ENCODE measurements at regions not wholly inside any gene's neighbourhood (a gene's known extent, or its start where the extent isn't known, plus 50 kb on each side); places are given as distances from the start of the nearest gene placed in this dataset.
"Not testable (repeated sequence)": the region's sequence is repeated elsewhere in the genome, so short reads cannot be mapped to it uniquely, and the experiment has no call there.

- DNase-seq (ENCODE audit: low read depth in 2 of 2), result no peak
These were observed 217.8 kb upstream of the ARHGEF26 start for GRCh38 chr3:153903430-153903829.

GRCh38 chr3:153906366-153906765 lies 214.8 kb upstream of the ARHGEF26 start:
- no peak for DNase-seq (ENCODE audit: low read depth in 2 of 2)

DNA sequence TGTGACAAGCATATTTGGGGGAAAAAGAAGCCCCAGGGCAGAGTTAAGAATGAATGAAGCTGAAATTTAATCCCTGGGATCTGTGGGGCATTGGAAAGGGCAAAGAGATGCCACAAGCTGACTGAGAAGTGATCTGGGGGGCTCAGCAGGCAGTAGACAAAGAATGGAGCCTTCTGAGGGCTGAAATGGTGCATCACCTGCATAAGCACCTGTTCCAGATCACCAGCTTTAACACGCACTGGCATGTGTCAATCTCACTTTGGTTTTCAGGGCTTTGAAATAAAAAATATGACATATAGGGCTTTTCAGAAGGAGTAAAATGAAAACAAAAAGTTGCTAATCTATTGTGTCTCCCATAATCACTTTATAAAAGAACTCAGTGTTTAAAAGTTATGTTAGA lies 210.8 kb upstream of the ARHGEF26 start:
- DNase-seq (ENCODE audit: low read depth in 2 of 2), result no peak

DNA sequence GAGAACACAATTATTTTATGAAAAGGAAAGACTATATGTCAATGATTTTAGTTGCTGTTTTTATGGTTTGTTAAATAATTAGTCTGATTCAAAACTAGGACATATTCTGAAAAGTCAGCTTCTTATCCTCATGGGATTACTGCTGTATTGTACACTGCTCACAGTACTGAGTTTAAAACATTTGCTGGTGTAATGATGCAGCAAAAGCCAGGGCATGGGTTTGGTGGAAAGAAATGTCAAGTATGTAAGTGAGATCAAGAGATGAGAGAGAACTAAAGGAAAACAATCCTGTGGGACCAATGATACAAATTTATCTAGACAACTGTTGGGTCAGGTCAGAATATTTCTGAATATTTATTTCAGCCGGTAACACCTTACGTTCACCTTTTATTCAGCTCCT lies 210.1 kb upstream of the ARHGEF26 start:
- no peak for DNase-seq (ENCODE audit: low read depth in 2 of 2)

DNA sequence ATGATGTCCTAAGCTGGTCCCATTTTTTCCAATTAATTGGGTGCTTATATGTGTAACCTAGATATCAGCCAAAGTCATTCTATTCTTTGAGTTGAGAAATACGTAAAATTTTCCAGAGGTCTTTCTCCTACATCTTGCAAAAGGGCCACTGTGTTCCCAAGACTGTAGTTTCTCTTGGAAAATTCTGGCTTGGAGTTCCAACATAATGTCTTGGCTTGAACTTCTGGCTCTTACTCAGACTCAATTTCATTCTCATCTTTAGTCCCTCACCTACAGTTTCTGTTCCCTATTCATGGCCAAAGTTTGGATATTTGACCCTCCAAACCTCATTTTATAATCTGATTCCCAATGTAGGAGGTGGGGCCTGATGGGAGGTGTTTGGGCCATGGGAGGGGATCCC lies 201.4 kb upstream of the ARHGEF26 start:
- DNase-seq (ENCODE audit: low read depth in 2 of 2), result no peak

DNA sequence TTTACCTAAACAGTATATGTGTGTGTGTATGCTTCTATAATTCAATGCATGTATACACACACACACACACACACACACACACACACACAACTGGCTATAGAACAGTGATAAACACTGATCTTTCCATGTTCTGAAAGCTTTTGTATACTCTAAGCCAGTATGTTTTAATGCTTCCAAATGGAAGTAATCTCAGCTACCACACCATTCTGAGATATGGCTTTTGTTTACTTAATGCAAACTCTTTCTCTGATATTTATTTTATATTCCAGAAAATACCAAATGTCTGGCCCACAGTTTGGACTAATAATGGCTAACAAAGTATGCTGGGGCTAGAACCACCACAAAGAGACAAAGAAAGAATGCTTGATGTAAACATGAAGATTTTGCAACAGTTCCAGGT lies 199.4 kb upstream of the ARHGEF26 start:
- no peak for DNase-seq (ENCODE audit: low read depth in 2 of 2)

- no peak for DNase-seq (ENCODE audit: low read depth in 2 of 2)
These were observed 195.2 kb upstream of the ARHGEF26 start for GRCh38 chr3:153925841-153926514.

DNA sequence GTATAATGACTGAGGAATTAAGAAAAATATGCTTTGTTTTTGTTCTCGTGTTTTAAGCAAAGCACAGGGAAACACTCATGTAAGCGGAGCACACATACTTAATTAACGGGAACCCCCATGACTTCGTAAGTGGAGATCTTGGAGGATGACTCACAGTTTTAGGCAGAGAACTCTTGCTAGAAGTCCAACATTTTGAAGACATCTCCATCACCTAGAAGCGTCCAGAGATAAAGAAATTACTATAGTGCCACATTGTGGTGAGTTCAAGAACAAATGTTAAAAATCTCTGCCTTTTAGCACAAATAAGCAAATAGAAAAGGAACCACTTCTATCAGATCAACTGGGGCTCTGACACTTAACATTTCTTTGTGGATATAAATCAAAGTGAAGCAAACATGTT lies 194.1 kb upstream of the ARHGEF26 start:
- no peak for DNase-seq (ENCODE audit: low read depth in 2 of 2)

DNA sequence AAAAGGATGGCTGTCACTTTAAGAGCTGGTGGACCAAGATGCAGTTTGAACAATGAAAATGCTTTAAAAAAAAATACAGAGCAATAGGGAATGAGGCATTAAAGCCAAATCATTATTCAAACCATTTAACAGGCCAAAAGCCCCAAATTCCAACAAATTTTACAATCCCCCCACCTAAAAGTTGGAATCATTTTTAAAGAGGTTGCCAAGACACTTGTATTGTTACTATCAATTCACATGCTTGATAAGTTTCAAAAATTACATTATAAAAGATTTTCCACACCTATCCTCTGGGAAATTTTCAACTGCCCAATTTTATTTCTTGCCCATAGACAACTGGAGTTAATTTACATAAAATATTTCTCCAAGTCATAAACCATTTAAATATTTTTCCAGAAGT lies 192.3 kb upstream of the ARHGEF26 start:
- no peak for DNase-seq (ENCODE audit: low read depth in 2 of 2)

DNA sequence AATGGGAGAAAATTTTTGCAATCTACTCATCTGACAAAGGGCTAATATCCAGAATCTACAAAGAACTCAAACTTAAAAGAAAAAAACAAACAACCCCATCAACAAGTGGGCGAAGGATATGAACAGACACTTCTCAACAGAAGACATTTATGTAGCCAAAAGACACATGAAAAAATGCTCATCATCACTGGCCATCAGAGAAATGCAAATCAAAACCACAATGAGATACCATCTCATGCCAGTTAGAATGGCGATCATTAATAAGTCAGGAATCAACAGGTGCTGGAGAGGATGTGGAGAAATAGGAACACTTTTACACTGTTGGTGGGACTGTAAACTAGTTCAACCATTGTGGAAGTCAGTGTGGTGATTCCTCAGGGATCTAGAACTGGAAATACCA lies 187.7 kb upstream of the ARHGEF26 start:
- DNase-seq (ENCODE audit: low read depth in 2 of 2), result not testable (repeated sequence)

GRCh38 chr3:153944084-153944483 lies 177.1 kb upstream of the ARHGEF26 start:
- DNase-seq (ENCODE audit: low read depth in 2 of 2), result no peak

DNA sequence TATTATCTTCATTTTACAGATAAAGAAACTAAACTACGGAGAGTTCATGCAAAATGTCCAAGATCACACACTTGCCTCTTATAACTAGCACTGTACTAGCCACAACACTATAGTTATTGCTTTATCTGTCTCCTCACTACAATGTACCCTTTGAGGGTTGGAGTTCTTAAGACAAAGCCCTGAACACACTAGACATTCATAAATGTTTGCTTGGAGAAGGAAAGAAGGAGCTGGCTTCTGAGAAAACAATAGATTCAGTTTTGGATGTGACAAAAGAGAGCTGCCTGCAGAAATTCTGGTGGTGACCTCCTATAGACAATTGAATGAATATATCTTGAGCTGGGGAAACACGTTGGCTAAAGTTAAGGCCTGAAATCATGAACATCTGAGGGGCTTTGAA lies 169.9 kb upstream of the ARHGEF26 start:
- DNase-seq (ENCODE audit: low read depth in 2 of 2), result no peak

GRCh38 chr3:153952091-153952490 lies 169.1 kb upstream of the ARHGEF26 start:
- DNase-seq (ENCODE audit: low read depth in 2 of 2), result no peak

DNA sequence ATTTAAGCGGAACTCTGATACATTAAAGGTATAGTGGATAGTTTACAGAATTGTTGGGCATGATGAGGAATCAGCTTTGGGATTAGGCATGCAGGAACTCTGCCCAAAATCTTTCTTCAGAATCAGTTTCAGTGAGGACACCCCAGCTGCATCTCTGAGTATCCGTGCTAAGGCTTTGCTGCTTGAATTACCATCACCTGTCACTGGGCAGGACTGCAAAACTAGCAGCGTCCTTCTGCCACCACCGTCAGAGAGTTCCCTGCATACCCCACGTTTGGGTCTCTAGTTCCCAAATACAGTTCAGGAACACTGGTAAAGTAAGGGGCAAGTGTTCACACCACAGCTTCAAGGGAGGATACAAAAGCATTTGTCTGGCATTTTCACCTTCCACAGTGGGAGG lies 164.6 kb upstream of the ARHGEF26 start:
- no peak for DNase-seq (ENCODE audit: low read depth in 2 of 2)

GRCh38 chr3:153957421-153957820 lies 163.8 kb upstream of the ARHGEF26 start:
- no peak for DNase-seq (ENCODE audit: low read depth in 2 of 2)

DNA sequence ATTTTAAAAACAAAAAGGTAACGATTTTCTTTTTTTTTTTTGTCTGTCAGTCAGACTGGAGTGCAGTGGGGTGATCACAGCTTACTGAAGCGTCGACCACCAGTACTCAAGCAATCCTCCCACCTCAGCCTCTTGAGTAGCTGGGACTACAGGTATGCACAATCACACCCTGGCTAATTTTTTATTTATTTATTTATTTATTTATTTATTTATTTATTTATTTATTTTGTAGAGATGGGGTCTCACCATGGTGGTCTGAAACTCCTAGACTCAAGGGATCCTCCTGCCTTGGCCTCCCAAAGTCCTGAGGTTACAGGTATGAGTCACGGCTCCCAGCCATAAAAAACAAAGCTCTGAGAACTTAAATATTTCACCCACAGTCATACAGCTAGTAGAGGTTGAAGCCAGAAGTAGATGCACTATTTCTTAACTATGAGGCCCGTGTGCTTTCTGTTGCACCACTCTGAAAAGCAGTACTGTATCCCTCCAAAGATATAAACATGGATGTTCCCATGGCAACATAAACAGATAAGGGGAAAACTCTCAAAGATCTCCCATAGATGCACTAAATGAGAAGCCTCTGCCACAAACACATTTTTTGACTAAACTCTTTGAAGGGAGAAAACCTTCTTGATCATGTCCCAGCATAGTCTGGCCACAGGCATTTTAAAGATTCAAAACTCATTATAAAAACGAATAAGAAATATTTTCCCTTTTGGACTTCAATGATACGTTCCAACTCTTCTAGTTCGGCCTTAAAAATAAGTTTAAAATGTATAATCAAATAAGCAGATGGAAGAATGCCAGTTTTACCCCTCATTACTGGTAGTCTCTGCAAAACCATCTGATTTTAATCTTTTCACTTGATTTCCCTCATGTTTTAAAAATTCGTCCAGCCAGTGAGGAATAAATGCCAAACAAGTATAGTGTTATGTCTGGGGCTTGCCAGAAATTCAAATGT lies 162.3 kb upstream of the ARHGEF26 start:
- no peak for DNase-seq (ENCODE audit: low read depth in 2 of 2)

DNA sequence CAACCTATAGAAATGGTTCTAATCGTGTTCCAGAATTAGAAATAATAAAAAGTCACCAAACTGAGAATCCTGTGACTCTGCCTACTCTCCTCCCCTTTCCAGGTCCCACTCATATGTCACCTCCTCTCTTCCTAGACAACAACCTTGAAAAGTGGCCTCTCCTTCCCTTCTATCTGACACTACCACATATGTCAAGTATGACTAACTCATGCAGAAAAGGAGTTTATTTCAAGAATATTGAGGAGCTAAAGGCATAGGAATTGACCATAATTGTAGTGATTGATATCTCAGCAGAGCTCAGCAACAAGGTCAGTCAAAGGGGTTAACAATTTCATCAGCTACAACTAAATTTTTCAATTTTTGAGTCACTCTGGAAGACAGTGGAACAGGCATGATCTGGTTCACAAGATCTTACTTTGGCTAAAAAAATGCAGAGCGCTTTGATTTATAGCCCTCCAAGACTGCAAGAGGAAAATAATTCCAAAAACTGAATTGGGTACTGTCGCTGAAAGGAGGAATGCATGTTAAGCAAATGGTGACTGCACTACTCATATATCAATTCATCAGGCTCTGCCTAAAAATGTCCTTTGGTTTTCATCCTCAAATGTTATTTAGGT lies 160.6 kb upstream of the ARHGEF26 start:
- DNase-seq (ENCODE audit: low read depth in 2 of 2), result no peak

GRCh38 chr3:153961494-153961893 lies 159.7 kb upstream of the ARHGEF26 start:
- no peak for DNase-seq (ENCODE audit: low read depth in 2 of 2)

- no peak for DNase-seq (ENCODE audit: low read depth in 2 of 2)
These were observed 158.2 kb upstream of the ARHGEF26 start for GRCh38 chr3:153963012-153963411.

- no peak for DNase-seq (ENCODE audit: low read depth in 2 of 2)
These were observed 153.9 kb upstream of the ARHGEF26 start for GRCh38 chr3:153967260-153967659.

DNA sequence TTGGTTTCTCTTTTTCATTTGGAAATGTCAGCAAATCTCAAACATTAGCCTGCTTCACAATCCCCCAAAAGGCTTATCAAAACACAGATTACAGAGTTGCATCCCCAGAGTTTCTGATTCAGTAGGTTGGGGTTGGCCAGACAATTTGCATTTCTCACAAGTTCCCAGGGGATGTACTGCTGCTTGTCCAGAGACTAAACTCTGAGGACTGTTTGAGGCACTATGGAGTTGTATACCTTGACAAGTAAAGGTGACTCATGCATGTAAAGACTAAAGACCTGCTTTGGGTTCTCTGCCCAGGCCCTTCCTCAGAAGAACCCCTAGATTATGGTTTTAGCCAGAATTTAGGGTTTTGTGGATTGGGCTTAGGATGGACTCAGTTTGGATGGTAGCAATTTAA lies 151.1 kb upstream of the ARHGEF26 start:
- no peak for DNase-seq (ENCODE audit: low read depth in 2 of 2)

DNA sequence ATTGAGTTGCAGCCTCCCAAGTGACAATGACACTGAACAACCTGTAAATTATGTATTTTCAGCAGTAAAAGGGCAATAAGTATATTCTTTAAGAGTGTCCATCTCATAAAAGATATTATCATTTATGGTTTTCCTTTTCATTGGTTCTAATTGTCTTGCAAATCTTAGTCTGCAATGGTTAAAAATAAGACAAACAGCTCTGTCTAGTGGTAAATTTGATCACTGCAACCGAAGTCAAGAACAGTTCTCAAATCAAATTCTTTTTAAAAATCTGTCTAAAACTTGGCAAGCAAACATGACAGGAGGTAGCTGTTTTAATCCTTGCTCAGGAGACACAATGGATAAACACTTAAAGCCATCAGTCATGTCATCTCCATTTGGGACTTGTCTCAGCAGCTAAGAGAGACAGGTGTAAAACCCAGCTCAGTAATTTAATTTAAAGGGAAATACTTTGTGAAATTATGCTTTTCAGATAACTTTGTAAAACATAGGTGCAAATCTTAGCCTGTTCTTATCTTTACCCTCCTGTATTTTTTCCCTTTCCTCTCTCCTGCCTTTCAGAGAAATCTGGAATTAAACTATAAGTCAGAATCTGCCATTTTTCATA lies 150.3 kb upstream of the ARHGEF26 start:
- DNase-seq (ENCODE audit: low read depth in 2 of 2), result no peak
